ENCODE measurements at regions not wholly inside any gene's neighbourhood (a gene's known extent, or its start where the extent isn't known, plus 50 kb on each side); places are given as distances from the start of the nearest gene placed in this dataset.

DNA sequence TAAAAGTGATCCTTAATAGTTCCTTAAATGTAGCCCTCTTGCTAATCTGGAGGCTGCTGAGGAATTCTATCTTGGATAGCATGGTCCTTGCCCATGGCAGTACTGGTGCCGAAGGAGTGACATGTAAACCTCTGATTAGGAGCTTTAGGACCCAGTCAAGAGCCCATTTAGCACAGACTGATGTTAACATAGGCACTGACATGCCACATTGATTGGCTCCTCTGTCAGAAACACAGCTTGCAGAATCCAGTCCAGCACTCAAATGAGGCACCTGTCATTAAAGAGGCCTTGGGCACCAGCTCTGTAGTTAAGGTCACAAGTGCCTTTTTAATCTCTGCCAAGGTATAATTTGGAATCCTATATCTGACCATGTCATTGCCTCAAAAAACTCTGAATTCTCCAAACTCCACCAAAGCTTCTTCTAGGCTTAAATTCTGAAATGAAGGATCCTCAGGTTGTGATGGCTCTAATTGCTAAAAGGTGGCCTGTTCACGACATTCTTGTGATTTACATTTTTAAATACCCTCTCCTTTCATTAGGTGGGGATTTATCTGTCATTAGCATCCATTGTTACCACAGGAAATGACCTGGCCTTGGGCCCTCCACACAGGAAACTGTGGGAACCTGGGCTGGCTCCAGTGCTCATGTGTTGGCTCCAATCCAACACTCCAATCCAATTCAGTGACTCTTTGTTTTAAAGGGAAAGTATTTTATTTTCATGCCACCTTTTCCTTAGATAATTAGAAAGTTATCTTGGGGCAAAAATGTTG is 57.3 kb upstream of the RNF7 start (continued):
- TF ChIP-seq, protein P1, sequence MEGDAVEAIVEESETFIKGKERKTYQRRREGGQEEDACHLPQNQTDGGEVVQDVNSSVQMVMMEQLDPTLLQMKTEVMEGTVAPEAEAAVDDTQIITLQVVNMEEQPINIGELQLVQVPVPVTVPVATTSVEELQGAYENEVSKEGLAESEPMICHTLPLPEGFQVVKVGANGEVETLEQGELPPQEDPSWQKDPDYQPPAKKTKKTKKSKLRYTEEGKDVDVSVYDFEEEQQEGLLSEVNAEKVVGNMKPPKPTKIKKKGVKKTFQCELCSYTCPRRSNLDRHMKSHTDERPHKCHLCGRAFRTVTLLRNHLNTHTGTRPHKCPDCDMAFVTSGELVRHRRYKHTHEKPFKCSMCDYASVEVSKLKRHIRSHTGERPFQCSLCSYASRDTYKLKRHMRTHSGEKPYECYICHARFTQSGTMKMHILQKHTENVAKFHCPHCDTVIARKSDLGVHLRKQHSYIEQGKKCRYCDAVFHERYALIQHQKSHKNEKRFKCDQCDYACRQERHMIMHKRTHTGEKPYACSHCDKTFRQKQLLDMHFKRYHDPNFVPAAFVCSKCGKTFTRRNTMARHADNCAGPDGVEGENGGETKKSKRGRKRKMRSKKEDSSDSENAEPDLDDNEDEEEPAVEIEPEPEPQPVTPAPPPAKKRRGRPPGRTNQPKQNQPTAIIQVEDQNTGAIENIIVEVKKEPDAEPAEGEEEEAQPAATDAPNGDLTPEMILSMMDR (IDR thresholded peaks at IDR 0.05; ENCODE audit: low read depth, low read length, missing input control) = no peak
- TF ChIP-seq FOXA2 (IDR thresholded peaks at IDR 0.05) (no peak), HNF4G (IDR thresholded peaks at IDR 0.05) (no peak), RXRA (IDR thresholded peaks at IDR 0.05) (no peak)

DNA sequence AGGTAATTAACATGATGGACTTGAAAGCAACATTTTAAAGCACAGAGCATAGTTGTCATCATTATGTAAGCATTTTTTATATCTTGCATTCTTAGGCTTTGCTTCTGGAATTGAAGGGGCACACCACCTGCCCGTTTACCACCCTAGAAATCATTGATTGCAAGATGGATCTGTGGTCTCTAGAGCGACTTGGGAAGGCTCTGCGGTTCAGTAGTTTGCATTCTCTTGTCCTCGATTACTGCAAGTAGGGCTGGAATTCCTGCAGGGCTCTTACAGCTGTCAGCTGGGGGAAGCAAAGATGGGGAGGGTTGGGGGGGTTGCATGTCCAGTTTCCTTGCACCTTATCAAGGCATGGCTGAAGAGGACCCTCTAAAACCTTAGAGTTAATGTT is 56.7 kb upstream of the RNF7 start:
- 52% methylated on average over 4 of the region's 4 CpGs for WGBS
- Histone ChIP-seq H3K4me1 (ENCODE audit: control insufficient read depth in 4 of 4, insufficient read depth in 4 of 4, low read length in 3 of 4) (peaks cover 0 to 4% (median 0%) of the 10 kb centered on the region in 4 donors), H3K9ac (ENCODE audit: low read depth in 1 of 2, low read length in 2 of 2) (no peak overlapping the region), H3K4me3 (ENCODE audit: low read depth in 1 of 3, low read length in 3 of 3) (no peak overlapping the region), H3K27me3 (ENCODE audit: control insufficient read depth in 4 of 4, insufficient read depth in 4 of 4, low read length in 3 of 4) (no peaks in the 10 kb centered on the region), H3K36me3 (ENCODE audit: control insufficient read depth in 4 of 4, insufficient read depth in 3 of 4, low read depth in 1 of 4, low read length in 3 of 4) (no peaks in the 10 kb centered on the region), H3K9me3 (ENCODE audit: control insufficient read depth in 4 of 4, low read length in 3 of 4) (no peaks in the 10 kb centered on the region), H3K27ac (ENCODE audit: low read depth in 1 of 2, low read length in 2 of 2) (no peak overlapping the region)
- no peak for TF ChIP-seq RAD21 (IDR thresholded peaks at IDR 0.05)
- TF ChIP-seq, protein P2, sequence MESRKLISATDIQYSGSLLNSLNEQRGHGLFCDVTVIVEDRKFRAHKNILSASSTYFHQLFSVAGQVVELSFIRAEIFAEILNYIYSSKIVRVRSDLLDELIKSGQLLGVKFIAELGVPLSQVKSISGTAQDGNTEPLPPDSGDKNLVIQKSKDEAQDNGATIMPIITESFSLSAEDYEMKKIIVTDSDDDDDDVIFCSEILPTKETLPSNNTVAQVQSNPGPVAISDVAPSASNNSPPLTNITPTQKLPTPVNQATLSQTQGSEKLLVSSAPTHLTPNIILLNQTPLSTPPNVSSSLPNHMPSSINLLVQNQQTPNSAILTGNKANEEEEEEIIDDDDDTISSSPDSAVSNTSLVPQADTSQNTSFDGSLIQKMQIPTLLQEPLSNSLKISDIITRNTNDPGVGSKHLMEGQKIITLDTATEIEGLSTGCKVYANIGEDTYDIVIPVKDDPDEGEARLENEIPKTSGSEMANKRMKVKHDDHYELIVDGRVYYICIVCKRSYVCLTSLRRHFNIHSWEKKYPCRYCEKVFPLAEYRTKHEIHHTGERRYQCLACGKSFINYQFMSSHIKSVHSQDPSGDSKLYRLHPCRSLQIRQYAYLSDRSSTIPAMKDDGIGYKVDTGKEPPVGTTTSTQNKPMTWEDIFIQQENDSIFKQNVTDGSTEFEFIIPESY (IDR thresholded peaks at IDR 0.05) = no peak
- TF ChIP-seq SP1 (IDR thresholded peaks at IDR 0.05) = no peak
- TF ChIP-seq, protein P3, sequence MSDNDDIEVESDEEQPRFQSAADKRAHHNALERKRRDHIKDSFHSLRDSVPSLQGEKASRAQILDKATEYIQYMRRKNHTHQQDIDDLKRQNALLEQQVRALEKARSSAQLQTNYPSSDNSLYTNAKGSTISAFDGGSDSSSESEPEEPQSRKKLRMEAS (IDR thresholded peaks at IDR 0.05) = no peak
- TF ChIP-seq TAF1 (conservative IDR thresholded peaks at IDR 0.05) = no peak
- TF ChIP-seq EGR1 (IDR thresholded peaks at IDR 0.05; ENCODE audit: low read depth in 2 of 2) = no peak
- TF ChIP-seq, protein P1 (IDR thresholded peaks at IDR 0.05; ENCODE audit: low read depth, low read length, missing input control) = no peak
- no peak for TF ChIP-seq RXRA (IDR thresholded peaks at IDR 0.05)
- TF ChIP-seq YY1 (IDR thresholded peaks at IDR 0.05) = no peak
- DNase-seq (ENCODE audit: low spot score) = no peak

DNA sequence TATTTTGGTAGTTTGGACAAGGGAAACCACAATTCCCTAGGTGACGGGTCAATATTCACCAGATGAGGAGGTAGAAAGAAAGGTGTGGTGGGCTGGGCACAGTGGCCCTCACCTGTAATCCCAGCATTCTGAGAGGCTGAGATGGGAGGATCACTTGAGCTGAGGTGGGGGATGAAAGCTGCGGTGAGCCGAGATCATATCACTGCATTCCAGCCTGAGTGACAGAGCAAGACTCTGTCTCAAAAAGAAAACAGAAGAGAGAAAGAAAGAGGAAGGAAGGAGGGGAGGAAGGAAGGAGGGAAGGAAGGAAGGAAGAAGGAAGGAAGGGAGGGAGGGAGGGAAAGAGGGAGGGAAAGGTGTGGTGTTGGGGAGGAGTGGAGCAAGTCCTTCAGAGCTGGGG is 56.1 kb upstream of the RNF7 start:
- DNase-seq (ENCODE audit: low spot score) = no peak
- H3K9me3 ChIP-seq (ENCODE audit: control insufficient read depth in 4 of 4, low read length in 3 of 4) = no peaks in the 10 kb centered on the region
- H3K27me3 ChIP-seq (ENCODE audit: control insufficient read depth in 4 of 4, insufficient read depth in 4 of 4, low read length in 3 of 4) = no peaks in the 10 kb centered on the region
- WGBS = 63% methylated on average over 3 of the region's 3 CpGs
- no peak for TF ChIP-seq NR2F2 (IDR thresholded peaks at IDR 0.05)
- no peak for TF ChIP-seq RXRA (IDR thresholded peaks at IDR 0.05)
- TF ChIP-seq HNF4G (IDR thresholded peaks at IDR 0.05) = no peak
- no peak for TF ChIP-seq GABPA (IDR thresholded peaks at IDR 0.05 in 1 of 2, conservative IDR thresholded peaks at IDR 0.05 in 1 of 2)
- no peak for TF ChIP-seq JUND (IDR thresholded peaks at IDR 0.05)
- no peak for TF ChIP-seq REST (IDR thresholded peaks at IDR 0.05)
- no peak for TF ChIP-seq SP1 (IDR thresholded peaks at IDR 0.05)
- no peak for TF ChIP-seq FOXA1 (IDR thresholded peaks at IDR 0.05)
- TF ChIP-seq, protein P1 (IDR thresholded peaks at IDR 0.05; ENCODE audit: low read depth, low read length, missing input control) = no peak
- no peaks in the 10 kb centered on the region for H3K36me3 ChIP-seq (ENCODE audit: control insufficient read depth in 4 of 4, insufficient read depth in 3 of 4, low read depth in 1 of 4, low read length in 3 of 4)
- no peak overlapping the region for H3K4me3 ChIP-seq (ENCODE audit: low read depth in 1 of 3, low read length in 3 of 3)
- peaks cover 0 to 4% (median 1%) of the 10 kb centered on the region in 4 donors for H3K4me1 ChIP-seq (ENCODE audit: control insufficient read depth in 4 of 4, insufficient read depth in 4 of 4, low read length in 3 of 4)
- H3K27ac ChIP-seq (ENCODE audit: low read depth in 1 of 2, low read length in 2 of 2) = no peak overlapping the region
- H3K9ac ChIP-seq (ENCODE audit: low read depth in 1 of 2, low read length in 2 of 2) = no peak overlapping the region

Measured in liver (tissue), 8 donors.